HepG2 (cell line): ENCODE measurements at regions not wholly inside any gene's neighbourhood (a gene's known extent, or its start where the extent isn't known, plus 50 kb on each side); places are given as distances from the start of the nearest gene placed in this dataset.

Source experiments
- AHDC1 ChIP-seq: sonication (generic); formaldehyde crosslinking; IDR thresholded peaks from 2 replicates; pipeline ENCODE4 v1.5.1; 2020; ENCODE audit warnings: mild to moderate bottlenecking, missing genetic modification reagents, borderline replicate concordance
- ESRRA ChIP-seq: sonication (generic); formaldehyde crosslinking; IDR thresholded peaks from 2 replicates; pipeline ENCODE4 v1.5.1; 2020; ENCODE audit warnings: mild to moderate bottlenecking, low read depth, missing genetic modification reagents
- FOXP4 ChIP-seq: sonication (generic); formaldehyde crosslinking; IDR thresholded peaks from 2 replicates; pipeline ENCODE4 v1.4.0; 2020; ENCODE audit warnings: missing genetic modification reagents
- IKZF5 ChIP-seq: IDR thresholded peaks from 2 replicates; pipeline ENCODE4 v1.6.1; 2018; ENCODE audit warnings: missing genetic modification reagents, mild to moderate bottlenecking, missing compliant biosample characterization
- REST ChIP-seq, 2 experiments: IDR thresholded peaks; 2 replicates each; pipeline ENCODE4 v1.6.1; 2011 to 2012; ENCODE audit warnings: low read length in 2 of 2, borderline replicate concordance in 1 of 2, low read depth in 1 of 2, mild to moderate bottlenecking in 1 of 2, moderate library complexity in 1 of 2

- TF ChIP-seq AHDC1 (CRISPR knock-in tag): no peak
- no peak for TF ChIP-seq IKZF5 (CRISPR knock-in tag)
- TF ChIP-seq REST (IDR thresholded peaks at IDR 0.05; ENCODE audit: borderline replicate concordance in 1 of 2, low read depth in 1 of 2, low read length in 2 of 2): no peak
- TF ChIP-seq ESRRA (CRISPR knock-in tag): no peak
- no peak for TF ChIP-seq FOXP4 (CRISPR knock-in tag)
- TF ChIP-seq, all 625 proteins: peak for 0
Measured at GRCh38 chrX:127405946-127406345, 586.4 kb downstream of the PRR32 start (continued).
